Stimulated activated memory B cell treated with anti-CD40 and anti-IgM and Interleukin-4, amounts not matched to agents 10 μg/mL and 1 μg/mL and 100 μg/mL, for 72 hours (primary cell): ENCODE measurements at regions not wholly inside any gene's neighbourhood (a gene's known extent, or its start where the extent isn't known, plus 50 kb on each side); places are given as distances from the start of the nearest gene placed in this dataset.

ENCODE experiments used
- ATAC-seq: fragments of 150-1000 bp; cut with Tn5 transposase; 2 replicates; pipeline ENCODE4 v1.10.0; 2021
- H3K27ac Mint-ChIP-seq: one replicate; pipeline ENCODE4 v1.8.0; 2022; ENCODE audit warnings: mild to moderate bottlenecking, mixed read lengths
- H3K27me3 Mint-ChIP-seq: one replicate; pipeline ENCODE4 v1.8.0; 2022; ENCODE audit warnings: mixed read lengths
- H3K36me3 Mint-ChIP-seq: one replicate; pipeline ENCODE4 v1.8.0; 2022; ENCODE audit warnings: mixed read lengths
- H3K4me1 Mint-ChIP-seq: one replicate; pipeline ENCODE4 v1.8.0; 2022; ENCODE audit warnings: mixed read lengths
- H3K4me3 Mint-ChIP-seq: one replicate; pipeline ENCODE4 v1.8.0; 2022; ENCODE audit warnings: mild to moderate bottlenecking, moderate library complexity, mixed read lengths
- H3K9me3 Mint-ChIP-seq: one replicate; pipeline ENCODE4 v1.8.0; 2022; ENCODE audit warnings: mixed read lengths

GRCh38 chr5:82820961-82821845, 256.0 kb downstream of the TMEM167A start:
- Mint-ChIP-seq H3K4me3 (no peak overlapping the region), H3K27ac (no peak overlapping the region)
- ATAC-seq, result no peak

DNA sequence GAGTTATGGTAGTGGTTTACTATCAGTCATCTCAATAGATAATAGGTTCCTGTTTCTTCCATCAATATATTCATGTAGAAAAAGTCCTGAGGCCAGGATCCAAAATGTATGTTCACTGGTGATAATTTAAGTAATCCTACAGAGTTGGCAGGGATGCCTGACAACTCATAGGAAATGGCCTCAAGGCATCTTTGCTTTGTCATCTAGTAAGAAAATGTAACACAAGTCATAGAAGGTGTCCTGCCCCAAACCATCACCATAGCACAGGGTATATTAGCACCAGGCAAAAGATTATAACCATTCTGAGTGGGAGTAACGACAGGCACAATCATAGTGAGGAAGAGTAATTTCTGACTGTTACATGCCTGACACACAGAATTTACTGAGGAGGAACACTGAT, 257.0 kb downstream of the TMEM167A start:
- Mint-ChIP-seq H3K4me3 (no peak overlapping the region), H3K27ac (no peak overlapping the region), H3K4me1 (peaks cover 5% of the 10 kb centered on the region), H3K36me3 (no peaks in the 10 kb centered on the region), H3K9me3 (no peaks in the 10 kb centered on the region), H3K27me3 (no peaks in the 10 kb centered on the region)
- no peak for ATAC-seq

More at GRCh38 chr5:82820961-82821845, 256.0 kb downstream of the TMEM167A start:
- Mint-ChIP-seq H3K36me3 (no peaks in the 10 kb centered on the region), H3K27me3 (no peaks in the 10 kb centered on the region), H3K4me1 (peaks cover 5% of the 10 kb centered on the region), H3K9me3 (no peaks in the 10 kb centered on the region)

GRCh38 chr5:82817897-82818676, 259.1 kb downstream of the TMEM167A start:
- no peaks in the 10 kb centered on the region for H3K27me3 Mint-ChIP-seq
- peaks cover 5% of the 10 kb centered on the region for H3K4me1 Mint-ChIP-seq
- H3K36me3 Mint-ChIP-seq, result no peaks in the 10 kb centered on the region
- ATAC-seq, result no peak
- no peak overlapping the region for H3K27ac Mint-ChIP-seq
- H3K9me3 Mint-ChIP-seq, result no peaks in the 10 kb centered on the region
- no peak overlapping the region for H3K4me3 Mint-ChIP-seq

DNA sequence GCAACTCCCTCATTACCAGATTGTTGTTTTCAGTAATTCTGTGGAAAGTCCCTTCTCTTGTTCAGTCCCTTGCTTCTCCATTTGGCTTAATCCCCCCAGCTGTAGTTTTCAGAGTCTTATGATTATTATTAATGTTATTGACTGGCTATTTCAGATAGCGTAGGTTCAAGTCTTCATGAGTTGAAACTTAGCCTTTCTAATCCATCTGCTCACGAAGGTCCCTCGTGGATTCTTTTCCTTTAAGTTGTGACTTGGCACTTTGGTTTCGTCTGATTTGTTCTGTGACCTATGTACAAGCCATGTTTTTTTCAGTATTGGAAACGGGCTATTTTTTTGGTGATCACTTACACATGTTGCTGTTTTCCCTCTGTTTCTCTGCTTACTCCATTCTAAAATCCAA, 260.3 kb downstream of the TMEM167A start:
- Mint-ChIP-seq H3K4me1 (peaks cover 5% of the 10 kb centered on the region), H3K4me3 (no peak overlapping the region), H3K27ac (no peak overlapping the region), H3K36me3 (no peaks in the 10 kb centered on the region), H3K27me3 (no peaks in the 10 kb centered on the region), H3K9me3 (no peaks in the 10 kb centered on the region)
- no peak for ATAC-seq

DNA sequence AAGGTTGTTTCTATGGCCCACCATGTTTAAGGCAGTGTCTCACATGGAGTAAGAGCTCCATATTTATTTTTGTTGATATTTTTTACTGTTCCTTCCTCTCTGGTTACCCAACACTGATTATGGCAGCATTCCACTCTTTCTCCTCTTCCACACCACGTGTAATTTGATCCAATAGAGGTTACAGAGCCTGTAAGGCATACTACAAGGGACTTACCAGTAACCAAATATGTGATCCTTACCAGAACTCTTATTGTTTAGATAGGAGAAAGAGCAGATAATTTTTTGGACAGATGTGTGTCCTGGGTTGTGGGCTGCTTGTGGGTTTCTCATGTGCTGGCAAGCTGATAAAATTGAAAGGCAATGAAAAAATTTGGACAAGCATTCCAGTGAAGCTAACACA, 261.3 kb downstream of the TMEM167A start:
- Mint-ChIP-seq H3K4me3 (no peak overlapping the region), H3K4me1 (peaks cover 5% of the 10 kb centered on the region), H3K9me3 (no peaks in the 10 kb centered on the region), H3K27ac (no peak overlapping the region), H3K36me3 (no peaks in the 10 kb centered on the region), H3K27me3 (no peaks in the 10 kb centered on the region)
- ATAC-seq, result no peak

GRCh38 chr5:82813861-82814260, 263.3 kb downstream of the TMEM167A start:
- no peaks in the 10 kb centered on the region for H3K9me3 Mint-ChIP-seq
- H3K27ac Mint-ChIP-seq, result no peak overlapping the region
- ATAC-seq, result no peak
- H3K4me3 Mint-ChIP-seq, result no peak overlapping the region
- H3K27me3 Mint-ChIP-seq, result no peaks in the 10 kb centered on the region
- no peaks in the 10 kb centered on the region for H3K36me3 Mint-ChIP-seq
- H3K4me1 Mint-ChIP-seq, result no peaks in the 10 kb centered on the region

DNA sequence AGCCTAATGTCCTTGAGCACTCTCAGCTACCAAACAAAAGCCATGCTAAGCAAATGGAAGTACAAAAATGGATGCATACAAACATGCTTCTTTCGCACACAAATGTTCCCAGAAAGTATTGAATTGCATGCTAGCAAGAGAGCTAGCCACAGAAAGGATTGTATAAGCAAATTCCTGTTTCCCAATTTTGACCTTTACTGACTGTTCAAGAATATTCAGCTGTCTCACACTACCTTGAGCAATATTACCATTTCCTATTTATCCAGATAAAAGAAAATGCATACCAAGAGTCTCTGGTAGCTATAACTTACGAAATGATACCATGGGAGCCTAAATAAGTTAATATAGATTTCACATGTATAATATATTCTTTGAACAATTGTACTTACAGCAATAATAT, 264.6 kb downstream of the TMEM167A start:
- no peaks in the 10 kb centered on the region for H3K9me3 Mint-ChIP-seq
- no peak overlapping the region for H3K27ac Mint-ChIP-seq
- H3K36me3 Mint-ChIP-seq, result no peaks in the 10 kb centered on the region
- no peaks in the 10 kb centered on the region for H3K27me3 Mint-ChIP-seq
- ATAC-seq, result no peak
- H3K4me1 Mint-ChIP-seq, result no peaks in the 10 kb centered on the region
- H3K4me3 Mint-ChIP-seq, result no peak overlapping the region

DNA sequence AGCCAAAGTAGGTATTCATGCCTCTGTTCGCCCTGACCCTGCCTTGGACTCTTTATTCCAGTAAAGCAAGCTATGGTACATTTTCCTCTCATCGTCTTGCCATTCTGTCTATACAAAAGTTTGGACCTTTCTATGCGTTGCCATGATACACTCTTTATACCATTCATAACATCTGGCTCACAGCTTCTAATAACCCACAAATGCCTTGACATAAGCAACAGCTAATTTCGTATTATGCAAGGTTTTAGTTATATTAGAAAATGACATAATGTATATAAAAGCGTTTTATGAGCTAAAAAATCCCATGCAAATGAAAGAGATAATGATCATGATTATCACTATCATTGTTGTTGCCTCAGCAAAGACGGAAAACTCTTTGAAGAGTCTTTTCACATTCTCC, 265.7 kb downstream of the TMEM167A start:
- Mint-ChIP-seq H3K4me1 (no peaks in the 10 kb centered on the region), H3K27ac (no peak overlapping the region), H3K9me3 (no peaks in the 10 kb centered on the region), H3K4me3 (no peak overlapping the region), H3K36me3 (no peaks in the 10 kb centered on the region), H3K27me3 (no peaks in the 10 kb centered on the region)
- ATAC-seq, result no peak

DNA sequence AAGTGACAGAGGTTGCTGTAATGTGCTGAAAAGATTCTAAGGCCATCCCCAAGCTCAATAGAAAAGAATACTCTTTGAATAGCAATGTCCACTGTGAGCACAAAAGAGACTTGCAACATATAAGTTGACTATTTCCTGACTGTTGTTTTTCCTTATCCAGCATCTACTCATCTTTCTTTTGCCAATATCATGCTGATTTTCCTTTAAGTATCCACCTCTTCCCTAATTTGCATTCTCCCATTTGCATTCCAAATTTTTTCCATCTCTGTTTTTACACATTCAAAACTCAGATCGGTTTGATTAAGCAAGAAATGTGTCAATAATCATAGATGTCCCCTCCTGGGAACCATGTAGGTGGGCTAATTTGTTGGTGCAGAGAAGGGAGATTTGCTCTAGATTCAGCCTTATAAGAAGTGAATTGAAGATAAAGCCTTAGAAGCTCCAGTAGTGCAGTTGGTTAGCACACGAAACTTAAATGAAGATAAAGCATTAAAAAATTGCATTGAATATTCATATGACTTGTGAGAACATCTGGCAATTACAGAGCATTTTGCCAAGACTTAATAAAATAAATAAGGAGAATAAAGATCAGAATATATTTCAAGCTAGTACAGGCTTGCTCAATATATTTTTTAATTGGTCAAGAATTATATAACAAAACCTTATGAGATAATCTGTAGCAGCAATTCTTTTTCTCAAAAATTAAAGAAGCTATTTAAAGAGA, 267.6 kb downstream of the TMEM167A start:
- no peaks in the 10 kb centered on the region for H3K36me3 Mint-ChIP-seq
- no peak overlapping the region for H3K4me3 Mint-ChIP-seq
- H3K9me3 Mint-ChIP-seq, result no peaks in the 10 kb centered on the region
- no peak overlapping the region for H3K27ac Mint-ChIP-seq
- no peaks in the 10 kb centered on the region for H3K27me3 Mint-ChIP-seq
- no peak for ATAC-seq
- H3K4me1 Mint-ChIP-seq, result no peaks in the 10 kb centered on the region

- no peak overlapping the region for H3K27ac Mint-ChIP-seq
- ATAC-seq, result no peak
Observed at GRCh38 chr5:82808960-82809359, 268.2 kb downstream of the TMEM167A start.

GRCh38 chr5:82807021-82807420, 270.2 kb downstream of the TMEM167A start:
- no peak overlapping the region for H3K4me3 Mint-ChIP-seq
- no peak overlapping the region for H3K27ac Mint-ChIP-seq
- ATAC-seq, result no peak
- no peaks in the 10 kb centered on the region for H3K9me3 Mint-ChIP-seq
- no peaks in the 10 kb centered on the region for H3K27me3 Mint-ChIP-seq
- H3K36me3 Mint-ChIP-seq, result no peaks in the 10 kb centered on the region
- no peaks in the 10 kb centered on the region for H3K4me1 Mint-ChIP-seq

More at GRCh38 chr5:82808960-82809359, 268.2 kb downstream of the TMEM167A start:
- H3K36me3 Mint-ChIP-seq, result no peaks in the 10 kb centered on the region
- H3K9me3 Mint-ChIP-seq, result no peaks in the 10 kb centered on the region
- H3K27me3 Mint-ChIP-seq, result no peaks in the 10 kb centered on the region
- H3K4me3 Mint-ChIP-seq, result no peak overlapping the region
- H3K4me1 Mint-ChIP-seq, result no peaks in the 10 kb centered on the region

DNA sequence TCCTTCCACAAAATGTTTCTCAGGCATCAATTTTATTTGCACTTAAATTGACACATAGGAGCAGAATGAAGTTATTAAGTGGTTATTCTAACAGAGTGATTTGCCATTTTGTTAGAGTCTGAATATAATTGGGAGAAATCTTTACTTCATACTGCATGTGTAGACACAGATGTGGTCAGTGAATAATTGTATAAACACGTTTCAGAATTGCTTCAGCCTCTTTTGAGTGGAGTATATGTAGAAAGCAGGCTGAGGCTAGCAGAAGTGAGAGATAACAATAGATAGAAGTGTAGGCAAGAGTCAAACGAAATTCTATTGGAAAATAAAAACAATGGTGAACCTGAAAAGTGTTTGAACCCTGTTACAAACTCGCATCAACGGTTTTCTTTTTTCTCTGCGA, 270.7 kb downstream of the TMEM167A start:
- no peaks in the 10 kb centered on the region for H3K9me3 Mint-ChIP-seq
- H3K27me3 Mint-ChIP-seq, result no peaks in the 10 kb centered on the region
- no peak overlapping the region for H3K4me3 Mint-ChIP-seq
- ATAC-seq, result no peak
- no peak overlapping the region for H3K27ac Mint-ChIP-seq
- H3K4me1 Mint-ChIP-seq, result no peaks in the 10 kb centered on the region
- no peaks in the 10 kb centered on the region for H3K36me3 Mint-ChIP-seq

- no peak overlapping the region for H3K4me3 Mint-ChIP-seq
- H3K36me3 Mint-ChIP-seq, result no peaks in the 10 kb centered on the region
- no peaks in the 10 kb centered on the region for H3K9me3 Mint-ChIP-seq
- no peaks in the 10 kb centered on the region for H3K27me3 Mint-ChIP-seq
- H3K4me1 Mint-ChIP-seq, result no peaks in the 10 kb centered on the region
- H3K27ac Mint-ChIP-seq, result no peak overlapping the region
- ATAC-seq, result peak; percentile 12
Observed at GRCh38 chr5:82804155-82804690, 273.0 kb downstream of the TMEM167A start.

DNA sequence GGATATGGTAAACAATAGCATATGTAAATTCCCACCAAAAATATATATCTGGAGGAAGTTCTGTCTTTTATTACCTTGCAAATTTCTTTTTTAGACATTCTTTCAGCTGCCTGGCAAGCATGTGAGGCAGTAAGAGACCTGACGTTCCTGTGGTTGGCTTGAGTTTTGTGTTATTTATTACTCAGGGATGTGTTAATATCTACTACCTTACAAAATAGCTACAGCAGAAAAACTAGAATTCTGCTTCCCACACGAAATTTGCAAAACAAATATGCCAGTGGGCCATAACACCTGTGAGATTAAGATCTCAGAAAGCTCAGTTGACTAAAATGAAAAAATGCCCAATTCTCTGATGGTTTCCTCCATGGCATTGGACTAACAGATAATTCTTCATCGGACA, 274.2 kb downstream of the TMEM167A start:
- ATAC-seq, result no peak
- no peak overlapping the region for H3K27ac Mint-ChIP-seq

GRCh38 chr5:82800826-82801225, 276.4 kb downstream of the TMEM167A start:
- Mint-ChIP-seq H3K9me3 (no peaks in the 10 kb centered on the region), H3K4me1 (no peaks in the 10 kb centered on the region), H3K36me3 (no peaks in the 10 kb centered on the region), H3K27ac (no peak overlapping the region), H3K27me3 (no peaks in the 10 kb centered on the region), H3K4me3 (no peak overlapping the region)
- ATAC-seq, result no peak

More for the DNA sequence above, 274.2 kb downstream of the TMEM167A start:
- H3K4me1 Mint-ChIP-seq, result no peaks in the 10 kb centered on the region
- no peak overlapping the region for H3K4me3 Mint-ChIP-seq
- H3K9me3 Mint-ChIP-seq, result no peaks in the 10 kb centered on the region
- H3K27me3 Mint-ChIP-seq, result no peaks in the 10 kb centered on the region
- no peaks in the 10 kb centered on the region for H3K36me3 Mint-ChIP-seq
